ENCODE measurements at regions not wholly inside any gene's neighbourhood (a gene's known extent, or its start where the extent isn't known, plus 50 kb on each side); places are given as distances from the start of the nearest gene placed in this dataset.

DNA sequence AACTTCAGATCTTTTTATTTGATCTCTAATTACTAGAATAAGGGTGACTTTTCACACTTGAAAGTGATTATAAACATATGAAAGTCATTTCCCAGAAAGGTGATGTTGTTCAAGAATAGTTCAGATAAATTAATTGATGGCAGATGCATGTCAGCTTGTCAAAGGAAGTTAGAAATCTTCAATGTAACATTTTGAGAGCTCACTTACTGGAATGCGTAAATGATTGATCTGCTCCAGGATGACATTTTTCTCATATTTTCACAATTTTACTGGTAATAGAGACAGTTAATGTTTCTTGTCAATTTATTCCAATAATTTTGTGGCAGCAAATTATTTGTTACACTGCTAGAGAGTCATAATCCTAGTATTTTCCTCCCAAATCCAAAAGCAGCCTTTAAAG lies 424.2 kb downstream of the PLA2G4A start:
- DNase-seq (no peak), ATAC-seq (no peak)
- WGBS (ENCODE audit: insufficient coverage, low coverage, low lambda C conversion rate, missing lambda C conversion rate) = 50% methylated on average over 1 of the region's 1 CpG
- Histone ChIP-seq H3K27ac (no peak overlapping the region), H3K4me3 (no peak overlapping the region), H3K9me3 (no peaks in the 10 kb centered on the region), H3K36me3 (no peaks in the 10 kb centered on the region), H3K27me3 (no peaks in the 10 kb centered on the region), H3K4me1 (no peaks in the 10 kb centered on the region)
- intact Hi-C loops (cut with DNase I) = no loop called here
- TF ChIP-seq POLR2A (IDR thresholded peaks at IDR 0.05) = no peak
- TF ChIP-seq, protein P1, sequence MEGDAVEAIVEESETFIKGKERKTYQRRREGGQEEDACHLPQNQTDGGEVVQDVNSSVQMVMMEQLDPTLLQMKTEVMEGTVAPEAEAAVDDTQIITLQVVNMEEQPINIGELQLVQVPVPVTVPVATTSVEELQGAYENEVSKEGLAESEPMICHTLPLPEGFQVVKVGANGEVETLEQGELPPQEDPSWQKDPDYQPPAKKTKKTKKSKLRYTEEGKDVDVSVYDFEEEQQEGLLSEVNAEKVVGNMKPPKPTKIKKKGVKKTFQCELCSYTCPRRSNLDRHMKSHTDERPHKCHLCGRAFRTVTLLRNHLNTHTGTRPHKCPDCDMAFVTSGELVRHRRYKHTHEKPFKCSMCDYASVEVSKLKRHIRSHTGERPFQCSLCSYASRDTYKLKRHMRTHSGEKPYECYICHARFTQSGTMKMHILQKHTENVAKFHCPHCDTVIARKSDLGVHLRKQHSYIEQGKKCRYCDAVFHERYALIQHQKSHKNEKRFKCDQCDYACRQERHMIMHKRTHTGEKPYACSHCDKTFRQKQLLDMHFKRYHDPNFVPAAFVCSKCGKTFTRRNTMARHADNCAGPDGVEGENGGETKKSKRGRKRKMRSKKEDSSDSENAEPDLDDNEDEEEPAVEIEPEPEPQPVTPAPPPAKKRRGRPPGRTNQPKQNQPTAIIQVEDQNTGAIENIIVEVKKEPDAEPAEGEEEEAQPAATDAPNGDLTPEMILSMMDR (IDR thresholded peaks at IDR 0.05) = no peak

DNA sequence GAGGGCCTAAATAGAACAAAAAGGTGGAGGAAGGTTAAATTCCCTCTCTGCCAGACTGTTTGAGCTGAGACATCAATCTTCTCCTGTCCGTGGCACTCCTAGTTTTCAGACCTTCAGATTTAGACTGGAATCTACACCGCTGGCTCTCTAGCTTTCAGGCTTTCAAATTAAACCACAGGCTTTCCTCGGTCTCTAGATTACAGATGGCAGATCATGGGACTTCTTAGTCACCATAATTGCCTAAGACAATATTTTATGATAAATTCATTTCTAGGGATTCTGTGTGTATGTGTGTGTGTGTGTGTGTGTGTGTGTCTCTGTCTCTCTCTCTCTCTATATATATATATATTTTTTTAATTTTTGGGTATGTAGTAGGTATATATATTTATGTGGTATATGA lies 428.7 kb downstream of the PLA2G4A start:
- TF ChIP-seq, protein P1 (IDR thresholded peaks at IDR 0.05) = no peak
- TF ChIP-seq POLR2A (IDR thresholded peaks at IDR 0.05) = no peak
- Histone ChIP-seq H3K27me3 (no peaks in the 10 kb centered on the region), H3K27ac (no peak overlapping the region), H3K36me3 (no peaks in the 10 kb centered on the region), H3K4me3 (no peak overlapping the region), H3K9me3 (no peaks in the 10 kb centered on the region), H3K4me1 (no peaks in the 10 kb centered on the region)
- WGBS (ENCODE audit: insufficient coverage, low coverage, low lambda C conversion rate, missing lambda C conversion rate) = 60% methylated on average over 3 of the region's 3 CpGs
- ATAC-seq = no peak
- intact Hi-C loops (cut with DNase I) = no loop called here
- no peak for DNase-seq

DNA sequence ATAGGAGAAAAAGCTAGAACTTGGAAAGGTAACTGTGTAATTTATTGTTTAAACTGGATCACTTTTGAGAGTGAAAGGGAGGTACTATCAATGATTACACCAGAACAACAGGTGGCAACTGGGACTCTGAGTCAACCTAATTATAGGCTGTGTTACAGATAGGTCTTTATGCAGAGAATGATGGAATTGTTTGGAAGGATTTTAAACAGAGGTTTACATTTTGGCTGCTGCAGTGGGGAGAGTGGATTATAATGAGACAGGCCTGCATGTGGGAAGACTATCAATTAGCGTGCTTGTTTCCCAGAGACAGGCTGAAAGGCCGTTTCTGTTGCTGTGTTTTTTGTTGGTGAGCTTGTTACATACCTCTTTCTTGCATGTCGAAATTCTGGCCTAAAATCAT lies 432.9 kb downstream of the PLA2G4A start:
- H3K4me3 ChIP-seq = no peak overlapping the region
- H3K27me3 ChIP-seq = no peaks in the 10 kb centered on the region
- intact Hi-C loops (cut with DNase I) = no loop called here
- H3K9me3 ChIP-seq = no peaks in the 10 kb centered on the region
- no peak overlapping the region for H3K27ac ChIP-seq
- no peaks in the 10 kb centered on the region for H3K4me1 ChIP-seq
- 35% methylated on average over 3 of the region's 3 CpGs for WGBS (ENCODE audit: insufficient coverage, low coverage, low lambda C conversion rate, missing lambda C conversion rate)
- TF ChIP-seq, protein P1 (IDR thresholded peaks at IDR 0.05) = no peak
- no peak for TF ChIP-seq POLR2A (IDR thresholded peaks at IDR 0.05)
- no peaks in the 10 kb centered on the region for H3K36me3 ChIP-seq
- ATAC-seq (no peak), DNase-seq (no peak)

DNA sequence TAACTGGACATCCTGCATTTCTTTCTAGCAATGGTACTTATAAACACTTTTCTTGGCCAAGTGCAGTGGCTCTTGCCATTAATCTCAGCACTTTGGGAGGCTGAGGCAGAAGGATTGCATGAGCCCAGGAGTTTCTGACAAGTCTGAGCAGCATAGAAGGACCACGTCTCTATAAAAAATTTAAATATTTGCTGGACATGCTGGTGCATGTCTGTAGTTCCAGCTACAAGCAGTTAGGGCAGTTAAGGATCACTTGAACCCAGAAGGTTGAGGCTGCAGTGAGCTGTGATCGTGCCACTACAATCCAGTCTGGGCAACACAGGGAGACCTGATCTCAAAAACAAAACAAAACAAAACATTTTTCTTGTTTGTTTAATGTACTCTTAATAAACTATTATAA lies 434.0 kb downstream of the PLA2G4A start:
- DNase-seq = no peak
- no peak overlapping the region for H3K4me3 ChIP-seq

More for the DNA sequence above, 434.0 kb downstream of the PLA2G4A start:
- H3K27ac ChIP-seq = no peak overlapping the region
- no peaks in the 10 kb centered on the region for H3K9me3 ChIP-seq
- H3K4me1 ChIP-seq = no peaks in the 10 kb centered on the region
- no peak for ATAC-seq
- no peaks in the 10 kb centered on the region for H3K36me3 ChIP-seq
- 28% methylated on average over 2 of the region's 2 CpGs for WGBS (ENCODE audit: insufficient coverage, low coverage, low lambda C conversion rate, missing lambda C conversion rate)
- TF ChIP-seq POLR2A (IDR thresholded peaks at IDR 0.05) = no peak
- TF ChIP-seq, protein P1 (IDR thresholded peaks at IDR 0.05) = no peak
- intact Hi-C loops (cut with DNase I) = no loop called here
- no peaks in the 10 kb centered on the region for H3K27me3 ChIP-seq

All from right lobe of liver (tissue), 6 donors.